SK-N-SH (cell line): ENCODE measurements at regions not wholly inside any gene's neighbourhood (a gene's known extent, or its start where the extent isn't known, plus 50 kb on each side); places are given as distances from the start of the nearest gene placed in this dataset.

Experiments used
- CHD2 ChIP-seq: fragments of 150-350 bp; IDR thresholded peaks from 2 replicates; pipeline ENCODE4 v1.6.1; 2018; ENCODE audit warnings: low read length; ENCODE audit not compliant: partially characterized antibody
- EP300 ChIP-seq, 2 experiments: IDR thresholded peaks; 2 replicates each; pipeline versions ENCODE4 v1.4.0 to v1.6.1; 2012; ENCODE audit warnings: borderline replicate concordance in 1 of 2, low read depth in 1 of 2, low read length in 1 of 2
- EZH2phosphoT487 ChIP-seq: fragments of 200-600 bp; sonication (generic); IDR thresholded peaks from 2 replicates; pipeline ENCODE4 v1.6.1; 2017; ENCODE audit warnings: low read depth, mixed run types, mild to moderate bottlenecking, antibody characterized with exemption, moderate library complexity, borderline replicate concordance
- FOXM1 ChIP-seq: IDR thresholded peaks from 2 replicates; pipeline ENCODE4 v1.4.0; 2012; ENCODE audit warnings: low read depth, mild to moderate bottlenecking
- NFIC ChIP-seq: IDR thresholded peaks from 2 replicates; pipeline ENCODE4 v1.4.0; 2012; ENCODE audit warnings: borderline replicate concordance
- POLR2AphosphoS5 ChIP-seq: IDR thresholded peaks from 2 replicates; pipeline ENCODE4 v1.6.1; 2012; ENCODE audit warnings: low read depth, low read length
- RAD21 ChIP-seq: IDR thresholded peaks from 2 replicates; pipeline ENCODE4 v1.6.1; 2012; ENCODE audit warnings: mild to moderate bottlenecking, low read length
- SIN3A ChIP-seq: IDR thresholded peaks from 2 replicates; pipeline ENCODE4 v1.6.1; 2012; ENCODE audit warnings: low read depth, mild to moderate bottlenecking, low read length, moderate library complexity, borderline replicate concordance
- TAF1 ChIP-seq: IDR thresholded peaks from 2 replicates; pipeline ENCODE4 v1.6.1; 2012; ENCODE audit warnings: low read depth, mild to moderate bottlenecking, low read length, moderate library complexity, borderline replicate concordance
- TF ChIP-seq, protein P1 (sequence below): fragments of 200-600 bp; sonication (generic); IDR thresholded peaks from 2 replicates; pipeline ENCODE4 v1.6.1; 2017; ENCODE audit warnings: antibody characterized with exemption, mild to moderate bottlenecking, moderate library complexity
- TF ChIP-seq, protein P2 (sequence below): IDR thresholded peaks from 2 replicates; pipeline ENCODE4 v1.6.1; 2012; ENCODE audit warnings: mild to moderate bottlenecking, low read depth, low read length, moderate library complexity
- TF ChIP-seq, protein P3 (sequence below): IDR thresholded peaks from 2 replicates; pipeline ENCODE4 v1.4.0; 2012; ENCODE audit warnings: low read depth, borderline replicate concordance

DNA sequence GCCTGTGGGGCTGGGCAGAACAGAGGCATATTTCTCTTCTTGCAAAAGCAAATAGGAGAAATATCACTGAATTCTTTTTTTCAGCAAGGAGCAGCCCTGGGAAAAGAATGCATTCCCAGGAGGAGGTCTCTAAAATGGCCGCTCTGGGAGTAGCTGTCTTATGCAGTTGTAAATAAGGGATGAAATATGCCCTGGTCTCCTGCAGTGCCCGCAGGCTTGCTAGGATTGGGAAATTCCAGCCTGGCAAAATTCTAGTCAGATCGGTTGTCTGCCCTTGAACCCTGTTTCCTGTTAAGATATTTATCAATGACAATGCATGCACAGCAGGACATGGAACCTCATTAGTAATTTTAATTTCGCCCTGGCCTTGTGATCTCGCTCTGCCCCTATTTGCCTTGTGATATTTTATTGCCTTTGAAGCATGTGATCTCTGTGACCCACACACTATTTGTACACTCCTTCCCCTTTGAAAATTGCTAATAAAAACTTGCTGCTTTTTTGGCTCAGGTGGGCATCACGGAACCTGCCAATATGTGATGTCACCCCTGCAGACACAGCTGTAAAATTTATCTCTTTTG is 1993.2 kb downstream of the PCDH9 start:
- TF ChIP-seq NFIC (no peak), CHD2 (no peak), SIN3A (no peak), EZH2phosphoT487 (no peak), EP300 (IDR thresholded peaks at IDR 0.05; ENCODE audit: borderline replicate concordance in 1 of 2, low read depth in 1 of 2, low read length in 1 of 2) (no peak), TAF1 (no peak), FOXM1 (no peak), POLR2AphosphoS5 (no peak), RAD21 (no peak)
- TF ChIP-seq, protein P1, sequence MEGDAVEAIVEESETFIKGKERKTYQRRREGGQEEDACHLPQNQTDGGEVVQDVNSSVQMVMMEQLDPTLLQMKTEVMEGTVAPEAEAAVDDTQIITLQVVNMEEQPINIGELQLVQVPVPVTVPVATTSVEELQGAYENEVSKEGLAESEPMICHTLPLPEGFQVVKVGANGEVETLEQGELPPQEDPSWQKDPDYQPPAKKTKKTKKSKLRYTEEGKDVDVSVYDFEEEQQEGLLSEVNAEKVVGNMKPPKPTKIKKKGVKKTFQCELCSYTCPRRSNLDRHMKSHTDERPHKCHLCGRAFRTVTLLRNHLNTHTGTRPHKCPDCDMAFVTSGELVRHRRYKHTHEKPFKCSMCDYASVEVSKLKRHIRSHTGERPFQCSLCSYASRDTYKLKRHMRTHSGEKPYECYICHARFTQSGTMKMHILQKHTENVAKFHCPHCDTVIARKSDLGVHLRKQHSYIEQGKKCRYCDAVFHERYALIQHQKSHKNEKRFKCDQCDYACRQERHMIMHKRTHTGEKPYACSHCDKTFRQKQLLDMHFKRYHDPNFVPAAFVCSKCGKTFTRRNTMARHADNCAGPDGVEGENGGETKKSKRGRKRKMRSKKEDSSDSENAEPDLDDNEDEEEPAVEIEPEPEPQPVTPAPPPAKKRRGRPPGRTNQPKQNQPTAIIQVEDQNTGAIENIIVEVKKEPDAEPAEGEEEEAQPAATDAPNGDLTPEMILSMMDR: no peak
- TF ChIP-seq, protein P2, sequence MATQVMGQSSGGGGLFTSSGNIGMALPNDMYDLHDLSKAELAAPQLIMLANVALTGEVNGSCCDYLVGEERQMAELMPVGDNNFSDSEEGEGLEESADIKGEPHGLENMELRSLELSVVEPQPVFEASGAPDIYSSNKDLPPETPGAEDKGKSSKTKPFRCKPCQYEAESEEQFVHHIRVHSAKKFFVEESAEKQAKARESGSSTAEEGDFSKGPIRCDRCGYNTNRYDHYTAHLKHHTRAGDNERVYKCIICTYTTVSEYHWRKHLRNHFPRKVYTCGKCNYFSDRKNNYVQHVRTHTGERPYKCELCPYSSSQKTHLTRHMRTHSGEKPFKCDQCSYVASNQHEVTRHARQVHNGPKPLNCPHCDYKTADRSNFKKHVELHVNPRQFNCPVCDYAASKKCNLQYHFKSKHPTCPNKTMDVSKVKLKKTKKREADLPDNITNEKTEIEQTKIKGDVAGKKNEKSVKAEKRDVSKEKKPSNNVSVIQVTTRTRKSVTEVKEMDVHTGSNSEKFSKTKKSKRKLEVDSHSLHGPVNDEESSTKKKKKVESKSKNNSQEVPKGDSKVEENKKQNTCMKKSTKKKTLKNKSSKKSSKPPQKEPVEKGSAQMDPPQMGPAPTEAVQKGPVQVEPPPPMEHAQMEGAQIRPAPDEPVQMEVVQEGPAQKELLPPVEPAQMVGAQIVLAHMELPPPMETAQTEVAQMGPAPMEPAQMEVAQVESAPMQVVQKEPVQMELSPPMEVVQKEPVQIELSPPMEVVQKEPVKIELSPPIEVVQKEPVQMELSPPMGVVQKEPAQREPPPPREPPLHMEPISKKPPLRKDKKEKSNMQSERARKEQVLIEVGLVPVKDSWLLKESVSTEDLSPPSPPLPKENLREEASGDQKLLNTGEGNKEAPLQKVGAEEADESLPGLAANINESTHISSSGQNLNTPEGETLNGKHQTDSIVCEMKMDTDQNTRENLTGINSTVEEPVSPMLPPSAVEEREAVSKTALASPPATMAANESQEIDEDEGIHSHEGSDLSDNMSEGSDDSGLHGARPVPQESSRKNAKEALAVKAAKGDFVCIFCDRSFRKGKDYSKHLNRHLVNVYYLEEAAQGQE: no peak
- TF ChIP-seq, protein P3, sequence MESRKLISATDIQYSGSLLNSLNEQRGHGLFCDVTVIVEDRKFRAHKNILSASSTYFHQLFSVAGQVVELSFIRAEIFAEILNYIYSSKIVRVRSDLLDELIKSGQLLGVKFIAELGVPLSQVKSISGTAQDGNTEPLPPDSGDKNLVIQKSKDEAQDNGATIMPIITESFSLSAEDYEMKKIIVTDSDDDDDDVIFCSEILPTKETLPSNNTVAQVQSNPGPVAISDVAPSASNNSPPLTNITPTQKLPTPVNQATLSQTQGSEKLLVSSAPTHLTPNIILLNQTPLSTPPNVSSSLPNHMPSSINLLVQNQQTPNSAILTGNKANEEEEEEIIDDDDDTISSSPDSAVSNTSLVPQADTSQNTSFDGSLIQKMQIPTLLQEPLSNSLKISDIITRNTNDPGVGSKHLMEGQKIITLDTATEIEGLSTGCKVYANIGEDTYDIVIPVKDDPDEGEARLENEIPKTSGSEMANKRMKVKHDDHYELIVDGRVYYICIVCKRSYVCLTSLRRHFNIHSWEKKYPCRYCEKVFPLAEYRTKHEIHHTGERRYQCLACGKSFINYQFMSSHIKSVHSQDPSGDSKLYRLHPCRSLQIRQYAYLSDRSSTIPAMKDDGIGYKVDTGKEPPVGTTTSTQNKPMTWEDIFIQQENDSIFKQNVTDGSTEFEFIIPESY: no peak
